Breast epithelium (tissue), 4 donors: ENCODE measurements at regions not wholly inside any gene's neighbourhood (a gene's known extent, or its start where the extent isn't known, plus 50 kb on each side); places are given as distances from the start of the nearest gene placed in this dataset.

ENCODE experiments used
- DNase-seq, 2 donors: peaks; one replicate each; pipeline ENCODE4 v3.0.0-alpha.2; 2019; ENCODE audit warnings: low spot score in 2 of 2
- H3K27ac ChIP-seq, 2 donors: fragments of 200-600 bp; sonication (generic) in 1 of 2; one replicate each; pipeline ENCODE4 v1.5.1; 2016 to 2019; ENCODE audit warnings: mild to moderate bottlenecking in 1 of 2
- H3K27me3 ChIP-seq, 2 donors: fragments of 200-600 bp; sonication (generic) in 1 of 2; one replicate each; pipeline versions ENCODE4 v1.5.1 to v1.6.0; 2017 to 2019; ENCODE audit warnings: control low read depth in 1 of 2, mild to moderate bottlenecking in 1 of 2
- H3K36me3 ChIP-seq: fragments of 200-600 bp; one replicate; pipeline ENCODE4 v1.5.1; 2019
- H3K4me1 ChIP-seq, 2 donors: fragments of 200-600 bp; sonication (generic); one replicate each; pipeline ENCODE4 v1.5.1; 2016 to 2019; ENCODE audit warnings: control low read depth in 1 of 2
- H3K4me3 ChIP-seq, 3 donors: fragments of 200-600 bp; sonication (generic); 1 replicate in 2 of 3; 2 replicates in 1 of 3; pipeline ENCODE4 v1.5.1; 2016 to 2019; ENCODE audit warnings: mild to moderate bottlenecking in 3 of 3, moderate library complexity in 2 of 3
- H3K9me3 ChIP-seq, 2 donors: fragments of 200-600 bp; sonication (generic) in 1 of 2; one replicate each; pipeline ENCODE4 v1.5.1; 2016 to 2019; ENCODE audit warnings: control low read depth in 1 of 2
- CTCF ChIP-seq, 3 donors: fragments of 450-650 bp; IDR thresholded peaks; one replicate each; pipeline ENCODE4 v1.5.1; 2016 to 2017; ENCODE audit warnings: antibody characterized with exemption in 3 of 3, mild to moderate bottlenecking in 3 of 3, moderate library complexity in 3 of 3
- POLR2A ChIP-seq: fragments of 450-650 bp; IDR thresholded peaks from one replicate; pipeline ENCODE4 v1.6.1; 2016; ENCODE audit warnings: antibody characterized with exemption, mild to moderate bottlenecking, moderate library complexity
- POLR2AphosphoS5 ChIP-seq, 3 donors: sonication (generic); formaldehyde crosslinking; IDR thresholded peaks; one replicate each; pipeline ENCODE4 v1.6.1; 2017; ENCODE audit warnings: antibody characterized with exemption in 3 of 3
- intact Hi-C: fragments of 100-400 bp; cut with DNase I; formaldehyde crosslinking; loops from one replicate; pipeline ENCODE4 v1.15.1; 2023; ENCODE audit warnings: low total_unique reads

GRCh38 chr20:10779911-10780310, 106.1 kb upstream of the JAG1 start:
- intact Hi-C loops = no loop called here
- Histone ChIP-seq H3K9me3 (no peaks in the 10 kb centered on the region), H3K4me1 (no peaks in the 10 kb centered on the region), H3K4me3 (no peak overlapping the region), H3K36me3 (no peaks in the 10 kb centered on the region), H3K27me3 (no peaks in the 10 kb centered on the region), H3K27ac (no peak overlapping the region)
- no peak for DNase-seq
- TF ChIP-seq POLR2AphosphoS5 (IDR thresholded peaks at IDR 0.05) (no peak), POLR2A (no peak), CTCF (IDR thresholded peaks at IDR 0.05) (no peak)

GRCh38 chr20:10780901-10781300, 107.1 kb upstream of the JAG1 start:
- Histone ChIP-seq H3K4me1 (no peaks in the 10 kb centered on the region), H3K36me3 (no peaks in the 10 kb centered on the region), H3K4me3 (no peak overlapping the region), H3K27me3 (no peaks in the 10 kb centered on the region), H3K27ac (no peak overlapping the region), H3K9me3 (no peaks in the 10 kb centered on the region)
- TF ChIP-seq CTCF (IDR thresholded peaks at IDR 0.05) (no peak), POLR2A (no peak), POLR2AphosphoS5 (IDR thresholded peaks at IDR 0.05) (no peak)
- DNase-seq = no peak
- intact Hi-C loops = no loop called here

DNA sequence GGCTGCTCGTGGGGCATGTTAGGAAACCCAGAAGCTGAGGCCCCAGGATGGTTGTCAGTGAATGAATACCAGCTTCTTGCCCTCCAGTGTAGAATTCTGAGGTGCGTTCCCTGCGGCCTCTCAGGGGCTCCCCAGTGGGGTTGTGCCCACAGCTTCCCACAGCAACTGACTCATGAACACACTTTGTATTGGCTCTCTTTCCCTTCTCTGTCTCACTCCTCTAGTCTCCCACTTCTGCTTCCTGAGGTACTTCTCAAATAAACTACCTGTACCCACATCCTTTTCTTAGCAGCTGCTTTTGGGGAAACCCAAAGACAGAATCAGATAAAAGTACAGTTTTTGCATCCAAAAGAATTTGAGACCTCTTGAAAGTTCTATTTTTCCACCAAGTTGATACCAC, 107.7 kb upstream of the JAG1 start:
- intact Hi-C loops = no loop called here
- H3K9me3 ChIP-seq = no peaks in the 10 kb centered on the region
- TF ChIP-seq POLR2A (no peak), POLR2AphosphoS5 (IDR thresholded peaks at IDR 0.05) (no peak), CTCF (IDR thresholded peaks at IDR 0.05) (no peak)
- H3K4me1 ChIP-seq = no peaks in the 10 kb centered on the region
- no peaks in the 10 kb centered on the region for H3K27me3 ChIP-seq
- H3K27ac ChIP-seq = no peak overlapping the region
- H3K36me3 ChIP-seq = no peaks in the 10 kb centered on the region
- no peak overlapping the region for H3K4me3 ChIP-seq
- DNase-seq = no peak

GRCh38 chr20:10783707-10784553, 110.1 kb upstream of the JAG1 start:
- TF ChIP-seq POLR2A (no peak), POLR2AphosphoS5 (IDR thresholded peaks at IDR 0.05) (no peak), CTCF (IDR thresholded peaks at IDR 0.05) (no peak)
- intact Hi-C loops = no loop called here

DNA sequence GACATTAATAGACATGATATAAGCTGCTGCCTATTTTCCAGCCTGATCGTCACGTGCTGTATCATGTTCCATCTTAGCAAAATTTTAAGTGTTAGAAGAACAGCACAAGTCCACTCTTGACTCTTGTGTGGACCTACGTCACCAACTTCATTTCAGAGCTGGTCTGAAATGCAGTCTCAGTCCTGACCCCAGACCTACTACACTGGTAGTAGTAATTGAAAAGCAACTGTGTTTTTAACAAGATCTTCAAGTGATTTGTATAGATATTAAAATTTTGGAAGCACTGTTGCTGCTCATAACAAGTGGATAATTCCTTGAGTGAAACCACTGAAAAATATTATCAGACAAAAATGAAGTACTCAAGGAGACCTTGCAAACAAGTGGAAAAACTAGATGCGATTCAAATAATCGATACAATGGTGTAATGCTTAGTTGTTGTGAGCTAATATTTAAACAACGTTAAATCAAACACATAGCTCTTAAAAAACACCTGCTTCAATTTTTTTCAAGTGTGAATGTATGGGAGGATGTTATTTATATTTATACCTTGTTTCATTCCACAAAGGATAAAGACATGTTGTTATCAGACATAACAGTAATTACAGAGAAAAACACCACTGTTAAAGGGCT, 110.9 kb upstream of the JAG1 start:
- intact Hi-C loops = no loop called here
- no peak overlapping the region for H3K4me3 ChIP-seq
- H3K27me3 ChIP-seq = no peaks in the 10 kb centered on the region
- no peaks in the 10 kb centered on the region for H3K9me3 ChIP-seq
- H3K27ac ChIP-seq = no peak overlapping the region
- no peak for DNase-seq
- H3K4me1 ChIP-seq = no peaks in the 10 kb centered on the region
- no peak for TF ChIP-seq CTCF (IDR thresholded peaks at IDR 0.05)
- TF ChIP-seq POLR2A = no peak
- no peak for TF ChIP-seq POLR2AphosphoS5 (IDR thresholded peaks at IDR 0.05)
- no peaks in the 10 kb centered on the region for H3K36me3 ChIP-seq

More at GRCh38 chr20:10783707-10784553, 110.1 kb upstream of the JAG1 start:
- DNase-seq = no peak
- Histone ChIP-seq H3K9me3 (no peaks in the 10 kb centered on the region), H3K27ac (no peak overlapping the region), H3K36me3 (no peaks in the 10 kb centered on the region), H3K27me3 (no peaks in the 10 kb centered on the region), H3K4me1 (no peaks in the 10 kb centered on the region), H3K4me3 (no peak overlapping the region)
